HepG2 (cell line): ENCODE measurements at regions not wholly inside any gene's neighbourhood (a gene's known extent, or its start where the extent isn't known, plus 50 kb on each side); places are given as distances from the start of the nearest gene placed in this dataset.

ENCODE experiments used
- EHMT2 ChIP-seq: fragments of 200-600 bp; sonication (generic); IDR thresholded peaks from 2 replicates; pipeline ENCODE4 v1.7.0; 2017; ENCODE audit warnings: antibody characterized with exemption, low read depth, low read length, borderline replicate concordance
- KMT2A ChIP-seq: sonication (generic); formaldehyde crosslinking; IDR thresholded peaks from 2 replicates; pipeline ENCODE4 v1.4.0; 2020; ENCODE audit warnings: missing genetic modification reagents

DNA sequence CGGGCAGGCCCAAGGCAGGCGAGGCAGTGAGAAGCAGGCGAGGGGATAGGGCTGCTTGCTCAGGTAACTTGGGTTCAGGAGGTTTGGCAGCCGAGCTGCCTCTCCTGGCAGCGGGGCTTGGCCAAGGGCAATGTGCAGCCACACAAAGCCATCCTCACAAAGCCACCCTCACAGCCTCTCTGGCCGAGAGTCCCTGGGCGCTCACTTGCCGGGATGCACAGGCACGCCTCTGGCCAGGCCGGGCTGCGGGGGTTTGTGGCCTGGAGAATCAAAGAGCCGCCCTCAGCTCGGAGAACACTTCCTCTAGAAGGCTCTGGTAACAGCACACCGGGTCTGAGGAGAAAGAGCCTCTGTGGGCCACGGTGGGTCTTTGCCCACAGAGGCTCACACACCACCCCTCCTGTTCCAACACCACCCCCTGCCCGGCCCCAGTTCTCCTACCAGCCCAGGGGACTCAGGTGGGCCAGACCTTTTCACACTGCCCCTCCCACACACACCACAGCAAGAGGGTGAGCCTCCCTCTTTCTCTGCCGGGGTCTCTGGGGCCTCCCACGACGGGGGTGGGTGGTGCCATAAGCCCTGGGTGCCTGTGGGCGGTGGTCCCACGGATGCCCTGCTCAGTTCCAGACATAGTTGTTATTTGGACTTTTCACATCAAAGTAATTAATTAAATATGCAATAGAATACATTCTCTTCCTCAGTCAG lies 186.9 kb downstream of the ZFP36L2 start:
- TF ChIP-seq KMT2A (no peak), EHMT2 (no peak)
